ENCODE measurements at regions not wholly inside any gene's neighbourhood (a gene's known extent, or its start where the extent isn't known, plus 50 kb on each side); places are given as distances from the start of the nearest gene placed in this dataset.
A peak's percentile ranks its signal among the peaks of the same experiment; 100 is the strongest.

DNA sequence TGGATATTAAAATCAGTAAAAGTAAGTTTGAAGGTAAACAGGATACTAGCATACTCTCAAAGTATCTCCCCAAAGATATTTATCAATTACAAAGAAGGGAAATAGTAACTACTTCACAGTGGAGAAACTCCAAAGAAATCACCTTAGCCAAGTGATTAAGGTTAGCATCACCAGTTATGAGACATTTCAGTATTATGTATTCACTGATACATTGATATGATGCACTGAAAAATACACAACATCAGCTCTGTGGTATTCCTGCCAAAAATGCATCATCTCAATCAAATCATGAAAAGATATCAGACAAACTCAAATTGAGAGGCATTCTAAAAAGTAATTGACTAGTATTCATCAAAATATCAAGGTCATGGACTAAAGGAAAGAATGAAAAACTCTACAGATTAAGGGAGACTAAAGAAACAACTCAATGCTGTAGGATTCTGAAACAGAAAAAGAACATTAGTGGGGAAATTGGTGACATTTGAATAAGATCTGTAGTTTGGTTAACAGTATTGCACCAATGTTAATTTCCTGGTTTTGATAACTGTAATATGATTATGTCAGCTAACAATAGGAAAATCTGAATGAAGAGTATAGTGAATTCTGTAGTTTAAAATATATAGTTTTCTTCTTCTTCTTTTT is 215.4 kb downstream of the UACA start:
- no peak for DNase-seq

DNA sequence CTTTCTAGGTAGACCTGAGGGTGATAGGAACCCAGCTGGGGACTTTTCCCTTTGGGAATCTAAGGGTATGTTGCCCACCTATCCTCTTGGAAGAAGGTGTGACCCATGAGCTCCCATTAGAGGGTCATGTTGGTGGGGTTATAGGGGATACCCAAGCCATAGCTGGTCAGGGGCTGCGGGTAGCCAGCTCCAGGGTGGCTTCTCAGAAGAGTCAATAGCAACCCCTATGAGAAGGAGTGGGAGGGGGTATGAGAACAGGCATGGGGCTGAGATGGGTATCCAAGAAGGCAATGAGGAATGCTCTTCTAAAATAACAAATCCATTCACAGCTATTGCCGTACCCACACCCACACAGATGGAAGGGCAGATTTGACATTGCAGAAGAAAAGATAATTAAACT is 217.8 kb downstream of the UACA start:
- DNase-seq = no peak

DNA sequence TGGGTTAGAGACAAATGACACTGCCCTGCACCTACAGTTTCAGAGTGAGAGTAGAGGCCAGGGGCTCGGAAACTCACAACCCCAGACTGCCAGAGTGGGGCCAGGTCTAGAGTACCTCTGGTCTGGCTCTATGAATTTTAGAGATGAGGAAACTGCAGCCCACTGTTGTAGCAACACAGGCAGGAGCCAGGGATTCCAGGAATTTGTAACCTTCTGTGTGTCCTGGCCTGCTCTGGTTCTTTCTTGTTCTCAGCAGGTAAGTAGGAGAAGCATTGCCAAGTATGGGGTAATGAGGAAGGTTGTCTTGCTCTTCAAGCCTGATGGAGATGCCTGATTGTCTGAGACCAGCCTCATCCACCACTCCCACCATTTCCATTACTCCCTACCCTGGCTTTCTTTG is 221.8 kb downstream of the UACA start:
- DNase-seq = no peak

DNA sequence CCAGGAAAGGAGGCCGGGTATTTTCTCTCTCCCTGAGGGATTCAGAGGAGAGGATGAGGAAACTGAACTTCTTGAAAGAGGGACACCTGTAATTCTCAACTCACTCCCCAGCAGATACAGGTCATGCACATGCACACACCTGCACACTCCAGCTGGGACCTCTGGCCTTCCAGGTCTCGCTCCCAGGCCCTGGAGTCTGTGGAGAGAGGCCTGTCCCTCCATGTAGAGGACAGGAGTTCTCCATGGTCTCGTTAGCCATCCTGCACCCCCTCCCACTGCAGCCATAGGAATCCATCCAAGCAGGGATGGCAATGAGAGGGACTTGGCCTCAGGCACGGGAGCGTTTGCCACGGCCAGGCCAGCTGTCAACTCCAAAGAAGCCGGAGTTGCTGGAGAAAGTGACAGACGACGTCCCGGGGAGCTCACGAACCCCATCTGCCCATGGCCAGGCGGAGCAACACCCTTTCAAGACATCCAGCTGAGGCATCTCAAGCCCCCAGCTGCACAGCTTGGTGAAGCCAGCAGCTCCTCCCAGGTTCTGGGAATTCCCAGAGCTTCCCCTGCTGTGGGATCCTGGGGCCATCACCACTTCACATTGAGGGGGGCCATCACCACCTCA is 223.3 kb downstream of the UACA start:
- no peak for DNase-seq

DNA sequence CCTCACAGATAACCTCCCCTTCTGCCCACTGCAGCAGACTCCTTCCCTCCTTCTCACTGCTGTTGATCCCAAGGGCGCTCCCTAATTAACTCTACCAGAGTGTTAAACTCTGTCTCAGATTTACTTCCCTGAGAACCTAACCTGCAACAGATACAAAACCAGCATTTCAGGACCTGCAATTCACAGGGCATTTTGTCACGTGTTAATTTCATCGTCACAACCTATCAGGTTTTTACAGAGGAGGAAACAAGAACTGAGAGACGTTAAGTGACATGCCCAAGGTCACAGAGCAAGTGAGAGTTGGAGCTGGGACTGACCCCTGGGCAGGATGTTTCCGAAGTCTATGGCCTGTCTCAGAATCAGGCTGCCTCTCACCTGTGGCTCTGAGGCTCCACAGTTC is 223.9 kb downstream of the UACA start:
- no peak for DNase-seq

DNA sequence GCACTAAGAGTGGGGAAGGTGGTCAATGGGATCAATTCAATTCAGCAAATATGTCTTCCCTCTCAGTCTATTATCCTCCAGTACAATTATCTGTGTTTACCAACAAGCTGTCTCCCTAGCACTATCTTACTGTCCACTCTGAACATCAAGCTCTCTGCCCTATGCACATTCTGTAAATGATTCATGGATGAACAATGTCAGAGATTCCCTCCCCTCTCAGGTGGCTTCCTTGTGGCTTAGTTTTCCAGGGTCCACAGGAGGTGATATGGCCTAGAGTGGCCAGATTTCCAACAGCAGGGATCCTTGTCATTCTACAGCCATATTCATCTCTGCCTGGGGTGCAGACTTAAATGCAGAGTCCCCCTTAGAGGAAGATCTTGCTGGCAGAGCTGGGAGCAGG is 225.1 kb downstream of the UACA start:
- no peak for DNase-seq

DNA sequence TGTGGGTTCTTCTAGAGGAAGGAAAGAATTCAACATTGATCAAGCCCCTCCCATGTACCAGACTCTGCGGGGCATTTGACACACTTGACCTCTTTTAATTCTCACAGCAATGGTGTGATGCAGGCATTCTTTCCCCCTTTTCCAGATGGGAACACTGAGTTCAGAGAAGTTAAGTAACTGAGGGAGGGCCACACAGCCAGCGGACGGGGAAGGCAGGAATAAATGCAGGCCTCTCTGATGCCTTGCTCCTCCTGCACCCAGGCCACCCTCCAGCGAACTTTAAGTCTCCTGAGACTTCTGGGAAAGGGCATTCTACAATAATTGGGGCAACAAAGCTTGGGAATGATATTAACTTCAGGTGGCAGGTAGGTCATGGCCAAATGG is 227.4 kb downstream of the UACA start:
- DNase-seq = no peak

DNA sequence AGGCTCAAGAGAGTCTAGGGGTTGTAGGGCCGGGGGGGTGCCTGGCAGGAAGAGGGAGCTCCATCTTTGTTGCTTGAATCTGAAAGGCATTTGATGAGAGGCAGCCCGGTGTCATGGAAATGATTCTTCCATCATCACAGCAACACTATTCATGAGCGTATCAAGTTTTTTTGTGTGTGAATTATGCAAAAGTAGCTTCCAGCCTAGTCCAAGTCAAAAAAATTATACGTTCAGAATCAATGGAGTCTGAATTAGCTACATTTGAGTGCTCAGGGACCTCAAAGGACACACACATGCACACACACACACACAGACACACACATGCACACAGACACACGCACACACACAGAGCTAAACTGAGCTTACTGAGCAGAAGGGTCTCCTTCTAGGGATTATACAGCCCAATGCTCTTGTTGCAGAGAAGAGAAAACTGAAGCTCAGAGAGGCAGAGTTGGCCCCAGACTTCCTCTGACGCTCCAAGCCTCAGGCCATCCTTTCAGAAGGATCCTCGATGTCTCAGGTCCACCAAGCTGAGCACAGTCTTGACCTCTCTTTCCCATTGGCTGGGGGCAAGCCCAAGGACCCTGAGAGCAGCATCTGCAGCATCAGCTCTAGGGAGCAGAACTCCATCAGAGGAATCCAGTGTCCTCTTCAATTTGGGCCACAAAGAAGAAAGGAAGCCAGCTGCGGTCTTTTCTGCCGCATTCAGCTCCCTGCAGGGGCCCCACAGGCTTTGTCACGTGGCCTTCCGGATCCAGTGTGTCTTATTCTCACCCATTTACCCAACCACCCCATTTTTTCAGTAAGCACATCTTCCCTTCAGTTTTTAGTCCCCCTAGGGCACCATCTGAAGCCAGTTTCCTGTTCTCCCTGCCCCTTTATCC is 228.0 kb downstream of the UACA start:
- no peak for DNase-seq

DNA sequence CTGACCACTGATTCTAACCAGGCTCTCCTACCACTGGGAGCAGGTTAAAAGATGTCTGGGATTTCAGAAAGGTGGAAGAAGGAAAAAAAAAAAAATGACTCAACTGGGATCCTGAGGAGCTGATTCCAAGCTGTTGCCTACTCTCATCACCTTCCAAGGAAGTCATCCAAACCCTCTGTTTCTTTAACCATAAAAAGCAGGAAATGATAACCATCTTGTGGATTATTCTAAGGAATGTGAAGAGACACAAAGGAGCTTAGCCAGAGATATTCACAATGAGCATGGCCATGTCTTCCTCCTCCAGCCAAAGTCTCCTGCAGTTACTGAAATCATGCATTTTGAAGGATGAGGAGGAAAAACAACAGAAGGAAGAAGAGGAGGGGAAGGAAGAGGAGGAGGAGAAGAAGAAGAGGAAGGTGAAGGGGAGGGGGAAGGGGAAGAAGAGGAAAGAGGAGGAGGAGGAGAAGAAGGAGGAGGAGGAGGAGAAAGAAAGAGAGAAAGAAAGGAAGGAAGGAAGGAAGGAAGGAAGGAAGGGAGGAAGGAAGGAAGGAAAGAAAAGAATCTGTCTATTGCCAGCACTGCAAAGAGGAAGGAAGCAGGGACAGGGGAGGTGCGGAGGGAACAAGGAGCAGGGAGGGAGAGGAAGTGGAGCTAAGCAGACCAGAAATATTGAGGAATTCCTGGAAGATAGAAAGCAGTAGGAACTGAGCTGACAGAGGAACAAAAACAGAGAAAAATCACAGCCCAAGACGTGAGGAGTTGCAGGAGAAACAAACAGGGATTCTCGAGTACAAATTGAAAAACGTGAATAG is 229.2 kb downstream of the UACA start:
- DNase-seq = no peak

DNA sequence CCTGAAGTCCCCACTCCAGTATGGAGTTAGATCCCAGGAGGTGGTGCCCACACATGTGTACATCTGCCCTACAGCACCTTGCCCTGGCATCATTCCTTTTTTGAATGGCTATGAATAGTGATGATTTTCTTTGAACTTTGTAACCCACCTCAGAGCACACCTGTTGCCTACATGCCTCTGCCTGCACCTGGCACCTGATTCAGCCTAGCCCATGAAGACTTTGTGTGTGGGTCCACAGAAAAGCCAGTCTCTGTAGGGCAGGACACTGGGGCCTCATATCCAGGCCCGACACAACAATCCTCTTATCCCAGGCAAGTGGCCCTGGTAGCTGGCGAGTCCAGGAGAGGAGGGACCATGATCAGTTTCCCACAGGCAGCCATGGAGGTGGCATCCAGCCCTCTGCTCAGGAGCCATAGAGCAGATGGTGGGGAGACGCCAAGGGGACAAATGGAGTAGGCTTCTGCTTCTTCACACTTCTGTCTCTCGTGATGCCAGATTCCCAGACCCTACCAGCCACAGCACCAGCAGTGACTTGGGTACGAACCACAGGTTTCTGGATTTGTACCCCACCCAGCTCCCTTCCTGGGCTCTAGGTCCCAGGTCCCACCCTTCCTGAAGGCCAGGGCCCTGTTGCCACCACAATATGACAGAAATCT is 230.7 kb downstream of the UACA start:
- DNase-seq = no peak

DNA sequence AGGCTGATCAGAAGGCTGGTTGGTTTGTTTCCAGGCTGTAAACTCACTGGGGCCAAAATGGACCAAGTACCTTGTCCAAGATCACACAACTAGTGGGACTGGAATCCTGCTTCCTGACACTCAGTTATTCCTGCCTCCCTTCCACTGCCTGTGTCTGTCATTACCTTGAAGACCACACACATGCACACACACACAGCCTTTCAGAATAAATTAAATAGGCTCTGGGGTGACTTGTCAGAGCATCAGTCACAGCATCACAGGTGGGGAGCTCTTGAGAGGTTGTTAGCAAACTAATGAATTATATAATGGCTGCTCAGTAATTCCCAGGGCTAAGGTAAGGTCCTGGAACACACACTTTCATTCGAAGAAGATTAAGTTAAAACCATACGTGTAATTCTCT is 231.8 kb downstream of the UACA start:
- DNase-seq = no peak

DNA sequence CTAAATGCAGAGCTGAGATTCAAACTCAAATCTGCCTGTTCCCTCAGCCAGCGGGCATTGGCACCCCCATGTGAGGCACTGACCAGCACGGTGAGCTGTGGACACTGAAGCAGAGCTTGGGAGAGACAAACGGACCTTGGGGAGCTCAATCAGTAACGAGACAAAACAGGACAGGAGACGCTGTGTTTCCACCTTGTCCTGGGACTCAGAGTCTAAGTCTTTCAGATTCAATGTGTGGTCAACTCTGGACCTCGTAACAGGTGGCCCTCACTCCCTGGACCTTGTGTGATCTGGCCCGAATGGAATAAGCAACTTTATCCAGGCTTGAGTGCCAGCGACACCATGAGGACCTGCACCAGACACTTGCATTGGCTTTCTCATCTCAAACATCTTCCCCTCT is 232.5 kb downstream of the UACA start:
- DNase-seq = no peak

DNA sequence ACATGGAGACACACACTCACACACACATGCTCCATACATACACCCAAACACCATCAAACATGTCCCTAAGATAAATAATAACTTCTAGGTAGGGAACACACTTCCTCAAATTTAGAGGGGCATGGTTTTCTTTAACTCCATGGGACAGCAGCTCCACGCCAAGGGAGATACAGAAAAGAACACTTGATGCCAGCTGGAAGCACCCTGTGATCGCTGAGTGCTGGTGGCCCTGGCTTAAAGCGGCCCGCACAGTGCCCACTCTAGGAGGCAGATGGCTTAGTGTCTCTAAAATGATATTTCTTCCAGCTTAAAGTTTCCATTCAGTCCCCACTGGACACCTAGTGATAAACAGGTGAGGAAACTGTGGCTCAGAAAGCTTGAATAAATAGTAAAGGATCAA is 232.9 kb downstream of the UACA start:
- DNase-seq = no peak

DNA sequence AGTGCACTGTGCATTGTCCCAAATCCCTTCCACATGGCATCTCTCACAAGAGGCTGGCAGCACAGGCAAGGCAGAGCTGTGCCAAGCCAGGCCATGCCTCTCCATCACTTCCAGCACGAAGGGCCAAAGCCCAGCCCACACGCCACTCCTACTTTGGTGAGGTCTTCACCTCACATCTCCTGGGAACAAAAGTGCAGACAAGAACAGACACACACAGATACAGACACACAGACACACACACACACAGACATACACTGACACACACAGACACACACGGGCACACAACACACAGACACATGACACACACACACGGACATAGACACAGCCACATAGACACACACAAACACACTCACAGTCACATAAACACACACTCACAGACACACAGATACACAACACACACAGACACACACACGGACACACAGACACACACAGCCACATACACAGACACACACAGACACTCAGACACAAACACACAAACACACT is 233.3 kb downstream of the UACA start:
- no peak for DNase-seq

DNA sequence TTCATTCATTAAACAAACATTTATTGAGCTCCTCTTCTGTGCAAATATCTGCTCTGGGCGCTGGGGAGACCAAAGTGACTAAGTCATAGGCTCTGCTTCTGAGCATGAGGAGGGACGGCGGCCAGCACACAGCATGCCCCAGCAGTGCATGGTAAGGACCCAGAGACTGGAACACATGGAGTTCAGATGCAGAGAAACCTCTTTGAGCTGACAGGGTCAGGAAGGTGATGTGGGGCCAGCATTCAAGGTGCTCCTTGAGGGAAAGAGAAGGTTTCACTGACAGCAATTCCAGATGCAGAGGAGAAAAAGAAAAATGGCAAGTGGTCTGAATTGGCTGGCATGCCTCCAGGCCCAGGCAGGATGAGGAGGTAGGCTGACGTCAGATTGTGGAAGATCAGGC is 234.5 kb downstream of the UACA start:
- DNase-seq = no peak

DNA sequence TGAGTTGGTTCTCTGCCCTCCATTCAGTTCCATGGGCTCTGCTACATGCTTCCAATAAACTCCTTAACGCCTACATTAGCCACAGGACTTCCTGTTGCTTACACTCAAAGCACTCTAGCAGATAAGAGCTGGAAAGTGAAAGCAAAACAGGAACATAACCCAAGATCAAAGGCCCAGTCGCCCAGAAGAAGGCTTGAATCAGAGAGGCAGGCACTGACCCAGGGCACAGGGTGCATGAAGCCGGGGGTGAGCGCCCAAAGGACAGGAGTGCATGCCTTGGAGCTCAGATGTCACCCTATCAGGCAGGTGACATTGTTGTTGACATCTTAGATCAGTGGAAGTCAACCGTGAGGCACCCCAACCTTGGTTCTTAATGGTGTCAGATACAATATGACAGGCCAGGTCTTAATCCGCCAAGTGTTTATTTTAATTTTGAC is 235.1 kb downstream of the UACA start:
- peak; percentile 84 for DNase-seq

DNA sequence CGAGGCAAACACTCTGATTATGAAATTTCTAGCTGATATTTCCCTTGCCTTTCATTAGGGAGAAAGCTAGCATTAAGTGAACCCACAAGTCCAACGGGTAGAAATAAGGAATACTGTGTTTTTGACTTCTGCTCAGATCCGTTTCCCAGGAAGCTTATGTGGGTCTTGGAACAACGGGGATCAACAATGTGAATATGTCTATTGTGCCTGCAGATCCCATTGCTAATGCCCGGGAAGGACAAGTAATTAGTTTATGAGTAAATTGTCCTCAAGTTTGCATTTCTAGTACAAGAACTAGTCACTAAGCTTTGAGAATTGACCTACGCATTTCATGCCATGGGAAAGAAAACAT is 236.4 kb downstream of the UACA start:
- DNase-seq = no peak

DNA sequence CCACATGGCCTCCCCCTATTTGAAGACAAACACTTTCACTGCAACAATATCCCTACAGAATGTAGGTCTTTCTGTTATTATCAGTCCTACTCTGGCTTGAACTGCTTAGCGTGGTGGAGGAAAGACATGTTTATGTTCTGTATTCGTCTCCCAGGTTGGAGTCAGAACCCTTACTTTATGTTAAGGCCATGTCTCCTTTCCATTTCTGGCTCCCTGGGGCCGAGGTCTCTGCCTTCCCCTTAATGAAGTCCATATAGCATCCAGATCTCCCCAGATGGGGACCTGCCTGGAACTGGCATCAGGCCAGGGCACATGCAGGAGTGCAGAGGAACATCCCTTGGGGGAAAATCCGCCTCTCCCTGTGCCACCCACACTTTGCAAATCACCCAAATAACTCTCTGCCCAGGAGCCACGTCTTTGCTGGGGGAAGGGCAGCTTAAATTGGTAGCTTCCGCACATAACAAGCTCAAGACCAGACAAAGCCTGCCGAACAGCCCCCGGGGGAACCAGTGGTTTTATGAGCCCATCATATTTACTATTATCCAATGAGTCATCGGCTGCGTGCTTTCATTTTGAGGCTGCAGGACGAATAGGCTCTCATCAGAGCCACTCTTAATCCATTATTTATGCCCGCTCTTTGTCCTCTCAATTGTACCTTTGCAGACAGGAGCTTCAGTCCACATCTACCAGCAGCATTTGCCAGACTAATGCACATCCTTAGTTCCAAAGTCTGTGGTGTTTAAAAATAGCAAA is 237.0 kb downstream of the UACA start:
- peak; percentile 71 for DNase-seq

DNA sequence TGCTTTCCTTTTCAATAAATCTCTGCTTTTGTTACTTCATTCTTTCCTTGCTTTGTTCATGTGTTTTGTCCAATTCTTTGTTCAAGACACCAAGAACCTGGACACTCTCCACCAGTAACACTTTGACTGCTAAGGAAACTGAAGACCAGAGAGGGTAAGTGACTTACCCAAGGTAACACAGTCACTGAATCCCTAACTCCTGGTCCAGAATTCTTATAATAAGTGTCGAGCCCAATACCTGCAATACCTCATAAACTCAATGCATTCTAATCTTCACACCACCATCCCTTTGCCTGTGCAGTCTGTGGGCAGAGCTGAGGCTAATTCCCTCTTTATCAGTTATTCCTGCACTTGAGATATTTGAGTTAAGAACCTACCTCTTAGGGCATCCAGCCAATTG is 237.8 kb downstream of the UACA start:
- no peak for DNase-seq

DNA sequence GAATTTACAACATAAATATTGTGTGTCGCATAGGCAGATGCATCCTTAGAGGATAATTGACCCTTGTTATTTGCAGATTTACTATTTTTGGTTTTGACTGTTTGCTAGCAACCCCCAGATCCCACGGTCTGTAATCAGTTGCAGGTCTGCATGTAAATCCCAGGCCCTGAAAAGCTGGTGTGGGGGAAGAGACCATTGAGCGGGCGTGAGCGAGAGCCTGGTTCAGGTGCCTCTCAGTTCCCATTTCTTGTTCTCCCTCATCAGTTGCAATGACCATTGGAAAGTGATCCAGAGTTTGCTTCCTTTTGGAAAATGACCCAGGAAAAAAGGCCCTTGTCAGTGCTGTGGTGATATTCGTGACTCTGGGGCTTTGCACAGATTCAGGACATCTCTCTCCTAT is 238.9 kb downstream of the UACA start:
- no peak for DNase-seq

DNA sequence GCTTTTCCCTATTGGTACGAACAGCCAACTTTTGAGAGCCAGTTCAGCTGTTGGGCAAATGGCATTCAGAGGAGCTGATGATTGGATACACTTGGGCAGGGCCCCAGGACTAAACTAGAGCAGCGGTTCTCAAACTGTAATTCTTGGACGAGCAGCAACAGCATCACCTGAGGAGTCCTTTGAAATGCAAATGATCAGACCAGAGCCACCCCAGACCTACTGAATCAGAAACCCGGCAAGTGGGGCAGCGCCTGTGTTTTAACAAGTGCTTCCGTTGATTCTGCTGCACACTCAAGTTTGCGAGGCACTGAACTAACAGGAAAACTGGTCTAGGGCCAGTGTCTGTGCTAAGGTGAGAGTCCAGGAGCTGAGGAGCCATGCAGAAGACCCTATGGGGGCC is 239.7 kb downstream of the UACA start:
- DNase-seq = no peak

DNA sequence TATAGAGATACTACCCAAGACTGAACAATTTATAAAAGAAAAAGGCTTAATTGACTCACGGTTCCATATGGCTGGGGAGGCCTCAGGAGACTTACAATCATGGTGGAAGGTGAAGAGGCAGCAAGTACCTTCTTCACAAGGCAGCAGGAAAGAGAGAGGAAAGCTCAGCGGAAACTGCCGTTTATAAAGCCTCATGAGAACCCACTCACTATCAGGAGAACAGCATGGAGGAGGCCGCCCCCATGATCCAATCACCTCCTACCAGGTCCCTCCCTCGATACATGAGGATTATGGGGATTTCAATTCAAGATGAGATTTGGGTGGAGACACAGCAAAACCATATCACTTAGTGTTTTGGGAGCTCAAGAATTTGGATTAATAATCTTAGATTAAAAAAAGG is 240.2 kb downstream of the UACA start:
- no peak for DNase-seq
